Gastroesophageal sphincter (tissue), 3 donors: ENCODE measurements at regions not wholly inside any gene's neighbourhood (a gene's known extent, or its start where the extent isn't known, plus 50 kb on each side); places are given as distances from the start of the nearest gene placed in this dataset.

ENCODE experiments used
- CTCF ChIP-seq, 4 experiments: fragments of 200-600 bp in 2 of 4; fragments of 450-650 bp in 2 of 4; sonication (generic) in 1 of 4; IDR thresholded peaks; one replicate each; pipeline ENCODE4 v1.5.1; 2017 to 2019; ENCODE audit warnings: antibody characterized with exemption in 4 of 4, mild to moderate bottlenecking in 2 of 4, moderate library complexity in 2 of 4
- EP300 ChIP-seq: sonication (generic); formaldehyde crosslinking; IDR thresholded peaks from one replicate; pipeline ENCODE4 v1.6.1; 2017; ENCODE audit warnings: antibody characterized with exemption, mild to moderate bottlenecking
- POLR2A ChIP-seq, 2 donors: fragments of 450-650 bp; IDR thresholded peaks; one replicate each; pipeline ENCODE4 v1.6.1; 2017; ENCODE audit warnings: antibody characterized with exemption in 2 of 2, mild to moderate bottlenecking in 2 of 2, moderate library complexity in 1 of 2
- POLR2AphosphoS5 ChIP-seq: sonication (generic); formaldehyde crosslinking; IDR thresholded peaks from one replicate; pipeline ENCODE4 v1.6.1; 2017; ENCODE audit warnings: antibody characterized with exemption

- TF ChIP-seq CTCF (IDR thresholded peaks at IDR 0.05) (no peak), EP300 (no peak), POLR2A (IDR thresholded peaks at IDR 0.05) (no peak), POLR2AphosphoS5 (no peak)
These were observed 441.1 kb downstream of the RPS24 start for GRCh38 chr10:78474743-78475142.
